Activated CD4-positive, alpha-beta T cell treated with anti-CD3 and anti-CD28 coated beads, Interleukin-2, amount 10 ng/mL, durations not matched to agents 7 days and 5 days (primary cell): ENCODE measurements at regions not wholly inside any gene's neighbourhood (a gene's known extent, or its start where the extent isn't known, plus 50 kb on each side); places are given as distances from the start of the nearest gene placed in this dataset.
"Not testable (repeated sequence)": the region's sequence is repeated elsewhere in the genome, so short reads cannot be mapped to it uniquely, and the experiment has no call there.

Experiments
- CTCF ChIA-PET: fragments of 350-600 bp; sonication (Branson Sonifier 250); formaldehyde crosslinking; loops from one replicate; lab custom pipeline; 2021; ENCODE audit warnings: antibody characterized with exemption; lab: Charles Lee
- POLR2A ChIA-PET: fragments of 350-600 bp; sonication (Branson Sonifier 250); formaldehyde crosslinking; loops from one replicate; lab custom pipeline; 2021; ENCODE audit warnings: antibody characterized with exemption; lab: Charles Lee
- DNase-seq: peaks from one replicate; pipeline ENCODE4 v3.0.0-alpha.2; 2020
- H3K27ac Mint-ChIP-seq: one replicate; pipeline ENCODE4 v1.8.0; 2021; ENCODE audit warnings: mild to moderate bottlenecking, moderate library complexity, mixed read lengths
- H3K27me3 Mint-ChIP-seq: one replicate; pipeline ENCODE4 v1.8.0; 2021; ENCODE audit warnings: mixed read lengths
- H3K36me3 Mint-ChIP-seq: one replicate; pipeline ENCODE4 v1.8.0; 2021; ENCODE audit warnings: low read depth, mixed read lengths
- H3K4me1 Mint-ChIP-seq: one replicate; pipeline ENCODE4 v1.8.0; 2021; ENCODE audit warnings: mixed read lengths
- H3K4me3 Mint-ChIP-seq: one replicate; pipeline ENCODE4 v1.8.0; 2021; ENCODE audit warnings: mild to moderate bottlenecking, moderate library complexity, mixed read lengths
- H3K9me3 Mint-ChIP-seq: one replicate; pipeline ENCODE4 v1.8.0; 2021; ENCODE audit warnings: mixed read lengths

DNA sequence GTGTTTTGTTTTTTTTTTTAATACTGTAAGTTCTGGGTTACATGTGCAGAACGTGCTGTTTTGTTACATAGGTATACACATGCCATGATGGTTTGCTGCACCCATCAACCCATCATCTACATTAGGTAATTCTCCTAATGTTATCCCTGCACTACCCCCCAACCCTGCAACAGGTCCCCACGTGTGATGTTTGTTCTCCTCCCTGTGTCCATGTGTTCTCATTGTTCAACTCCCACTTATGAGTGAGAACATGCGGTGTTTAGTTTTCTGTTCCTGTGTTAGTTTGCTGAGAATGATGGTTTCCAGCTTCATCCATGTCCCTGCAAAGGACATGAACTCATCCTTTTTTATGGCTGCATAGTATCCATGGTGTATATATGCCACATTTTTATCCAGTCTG lies 1005.4 kb downstream of the SOCS6 start:
- CTCF ChIA-PET, H3K4me3 Mint-ChIP-seq, H3K9me3 Mint-ChIP-seq, H3K4me1 Mint-ChIP-seq, H3K27me3 Mint-ChIP-seq, H3K27ac Mint-ChIP-seq, H3K36me3 Mint-ChIP-seq, POLR2A ChIA-PET, DNase-seq: not testable (repeated sequence)

DNA sequence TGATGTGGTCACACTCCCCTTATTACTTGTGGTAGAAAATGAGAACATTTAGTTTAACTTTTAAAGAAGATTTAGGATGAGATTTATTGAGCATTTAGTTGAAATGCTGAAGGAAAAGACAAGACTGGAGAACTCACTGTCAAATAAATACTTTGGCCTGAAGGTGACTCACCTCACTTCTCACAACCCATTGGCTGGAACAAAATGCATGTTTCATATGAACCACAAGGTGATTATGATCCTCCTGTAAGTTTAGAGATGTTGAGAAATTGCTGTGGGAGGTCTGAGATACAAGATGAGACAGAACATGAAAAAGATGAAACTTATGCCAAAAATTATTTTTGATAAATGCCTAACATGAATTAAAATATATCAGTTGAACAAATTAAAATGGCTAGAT lies 1004.5 kb downstream of the SOCS6 start:
- no peaks in the 10 kb centered on the region for H3K9me3 Mint-ChIP-seq
- ChIA-PET CTCF (no interaction called here), POLR2A (no interaction called here)
- H3K27ac Mint-ChIP-seq, result no peak overlapping the region
- no peaks in the 10 kb centered on the region for H3K4me1 Mint-ChIP-seq
- DNase-seq, result no peak
- no peak overlapping the region for H3K4me3 Mint-ChIP-seq
- H3K36me3 Mint-ChIP-seq, result no peaks in the 10 kb centered on the region
- no peaks in the 10 kb centered on the region for H3K27me3 Mint-ChIP-seq

DNA sequence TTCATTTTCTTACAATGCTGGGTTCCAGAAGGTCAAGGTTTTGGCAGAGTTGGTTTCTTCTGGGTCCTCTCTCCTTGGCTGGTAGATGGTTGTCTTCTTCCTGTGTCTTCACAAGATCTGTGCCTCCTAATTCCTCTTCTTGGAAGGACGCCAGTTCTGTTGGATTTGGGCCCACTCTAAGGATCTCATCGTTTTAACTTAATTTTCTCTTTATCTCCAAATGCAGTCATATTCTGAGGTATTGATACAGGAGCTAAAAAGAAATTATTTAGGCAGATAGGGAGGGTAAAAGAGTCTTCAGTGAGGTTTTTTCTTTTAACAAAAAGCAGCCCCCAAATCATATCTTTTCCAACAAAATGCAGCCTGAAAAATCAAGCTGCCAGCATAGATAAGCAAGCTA lies 998.4 kb downstream of the SOCS6 start:
- Mint-ChIP-seq H3K36me3 (no peaks in the 10 kb centered on the region), H3K9me3 (no peaks in the 10 kb centered on the region), H3K27me3 (no peaks in the 10 kb centered on the region), H3K4me3 (no peak overlapping the region), H3K4me1 (no peaks in the 10 kb centered on the region), H3K27ac (no peak overlapping the region)
- POLR2A ChIA-PET, result no interaction called here
- DNase-seq, result no peak
- CTCF ChIA-PET, result no interaction called here

DNA sequence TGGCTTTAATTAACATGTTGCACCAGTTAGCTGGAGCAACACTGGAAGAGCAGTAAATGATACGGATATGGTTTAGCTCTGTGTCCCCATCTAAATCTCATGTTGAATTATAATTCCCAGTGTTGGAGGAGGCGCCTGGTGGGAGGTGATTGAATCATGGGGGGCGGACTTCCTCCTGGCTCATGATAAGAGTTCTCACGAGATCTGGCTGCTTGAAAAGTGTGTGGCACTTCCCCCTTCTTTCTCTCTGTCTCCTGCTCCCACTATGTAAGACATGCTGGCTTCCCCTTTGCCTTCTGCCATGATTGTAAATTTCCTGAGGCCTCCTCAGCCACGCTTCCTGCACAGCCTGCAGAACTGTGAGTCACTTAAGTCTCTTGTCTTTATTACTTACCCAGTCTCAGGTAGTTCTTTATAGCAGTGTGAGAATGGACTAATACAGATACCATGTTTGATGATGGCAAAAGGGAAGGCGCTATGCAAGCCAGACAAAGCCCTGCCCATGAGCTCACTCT lies 963.6 kb downstream of the SOCS6 start:
- no peaks in the 10 kb centered on the region for H3K27me3 Mint-ChIP-seq
- no peak for DNase-seq
- H3K9me3 Mint-ChIP-seq, result no peaks in the 10 kb centered on the region
- ChIA-PET CTCF (interaction anchor here (0.5 kb wide), 1 partner anchor 735 kb away, joined by 3 read pairs; no protein-coding TSS in a partner anchor), POLR2A (no interaction called here)
- H3K4me1 Mint-ChIP-seq, result no peaks in the 10 kb centered on the region
- no peak overlapping the region for H3K4me3 Mint-ChIP-seq
- no peaks in the 10 kb centered on the region for H3K36me3 Mint-ChIP-seq
- H3K27ac Mint-ChIP-seq, result no peak overlapping the region

DNA sequence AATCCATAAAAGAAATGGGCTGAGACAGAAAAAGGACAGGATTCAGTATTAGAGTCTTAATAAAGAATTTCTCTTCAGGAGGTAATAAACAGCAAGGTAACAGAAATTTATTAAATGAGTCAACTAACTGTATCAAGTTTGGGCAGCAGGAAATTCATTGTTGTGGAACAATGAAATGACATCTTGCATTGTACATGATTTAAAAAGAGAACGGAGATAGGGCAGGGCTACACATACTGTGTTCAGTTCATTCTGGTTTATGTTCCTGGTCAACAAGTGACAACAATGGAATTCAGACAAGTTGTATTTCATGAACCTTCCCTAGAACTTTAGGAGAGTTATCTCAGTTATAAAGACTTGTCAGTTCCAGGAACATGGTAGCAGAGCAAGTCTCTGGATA lies 961.3 kb downstream of the SOCS6 start:
- Mint-ChIP-seq H3K4me3 (no peak overlapping the region), H3K36me3 (no peaks in the 10 kb centered on the region), H3K9me3 (no peaks in the 10 kb centered on the region), H3K4me1 (no peaks in the 10 kb centered on the region), H3K27me3 (no peaks in the 10 kb centered on the region), H3K27ac (no peak overlapping the region)
- CTCF ChIA-PET, result no interaction called here
- POLR2A ChIA-PET, result no interaction called here
- DNase-seq, result no peak

DNA sequence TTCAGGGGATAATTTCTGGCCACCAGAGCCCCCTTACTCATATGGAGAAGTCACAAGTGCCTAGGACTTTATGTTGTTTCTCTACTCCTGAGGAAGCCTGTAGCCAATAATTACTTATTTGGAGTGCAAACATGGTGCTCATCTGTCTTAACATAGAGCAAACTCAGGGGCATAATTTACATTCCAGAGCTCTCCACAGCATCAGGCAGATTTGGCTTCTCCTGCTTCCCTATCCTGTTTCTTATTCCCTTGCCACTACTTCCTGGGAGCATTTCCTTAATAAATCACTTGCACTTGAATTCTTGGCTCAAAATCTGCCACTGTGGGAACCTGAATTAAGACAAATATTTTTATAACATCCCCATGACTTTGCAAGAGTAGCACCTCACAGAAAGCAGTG lies 960.9 kb downstream of the SOCS6 start:
- no peaks in the 10 kb centered on the region for H3K4me1 Mint-ChIP-seq
- H3K36me3 Mint-ChIP-seq, result no peaks in the 10 kb centered on the region
- POLR2A ChIA-PET, result no interaction called here
- H3K27me3 Mint-ChIP-seq, result no peaks in the 10 kb centered on the region
- no peak overlapping the region for H3K4me3 Mint-ChIP-seq
- DNase-seq, result no peak
- H3K9me3 Mint-ChIP-seq, result no peaks in the 10 kb centered on the region
- CTCF ChIA-PET, result no interaction called here
- no peak overlapping the region for H3K27ac Mint-ChIP-seq

DNA sequence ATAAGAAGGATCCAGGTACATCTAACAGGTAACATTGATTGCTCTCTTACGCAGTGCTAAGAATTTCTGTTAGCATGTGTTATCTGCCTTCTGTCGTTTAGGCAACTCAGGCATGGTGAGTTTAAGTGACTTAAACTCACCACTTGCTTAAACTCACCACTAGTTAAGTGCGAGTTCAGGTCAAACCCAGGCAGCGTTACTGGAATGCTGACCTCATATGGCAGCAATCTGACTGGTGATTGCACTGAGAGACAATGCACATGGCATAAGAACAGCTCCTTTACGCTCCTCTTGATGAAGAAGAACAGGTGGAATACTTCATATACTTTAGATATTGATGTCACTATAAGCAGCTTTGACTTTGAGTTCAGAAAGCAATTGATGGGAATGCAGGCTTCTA lies 954.1 kb downstream of the SOCS6 start:
- CTCF ChIA-PET, result no interaction called here
- H3K4me1 Mint-ChIP-seq, result no peaks in the 10 kb centered on the region

DNA sequence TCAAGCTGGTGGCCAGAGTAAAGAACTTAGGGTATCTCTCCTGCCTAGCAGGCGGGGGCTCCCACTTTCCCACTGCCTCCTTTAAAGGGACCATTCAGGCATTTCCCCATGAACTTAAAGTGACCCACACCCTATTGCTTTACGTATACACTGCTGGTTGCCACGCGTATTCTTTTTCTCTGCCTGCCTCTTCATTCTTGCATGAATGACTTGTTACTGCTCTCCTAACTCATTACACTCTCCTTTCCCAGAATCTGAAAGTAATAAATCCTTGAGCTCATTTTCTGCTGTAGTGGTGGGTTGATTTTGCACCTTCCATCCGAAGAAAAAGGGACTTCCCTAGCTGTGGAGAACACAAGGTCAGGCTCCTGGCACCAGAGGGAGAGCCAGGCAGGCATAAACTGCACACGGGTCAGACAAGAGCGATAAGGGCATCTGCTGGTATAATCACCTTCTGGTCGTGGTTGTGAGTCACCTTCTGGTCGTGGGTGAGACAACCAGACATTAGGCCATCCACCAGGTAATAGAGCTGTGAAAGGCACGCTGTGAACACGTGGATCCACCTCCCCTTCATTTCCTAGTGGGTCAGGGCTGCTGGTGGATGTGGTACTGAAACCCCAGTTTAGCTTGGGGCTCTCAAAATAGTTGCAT lies 950.3 kb downstream of the SOCS6 start:
- ChIA-PET CTCF (no interaction called here), POLR2A (no interaction called here)
- H3K27me3 Mint-ChIP-seq, result no peaks in the 10 kb centered on the region
- no peaks in the 10 kb centered on the region for H3K4me1 Mint-ChIP-seq
- H3K36me3 Mint-ChIP-seq, result no peaks in the 10 kb centered on the region
- no peak for DNase-seq
- no peak overlapping the region for H3K27ac Mint-ChIP-seq
- no peak overlapping the region for H3K4me3 Mint-ChIP-seq
- H3K9me3 Mint-ChIP-seq, result no peaks in the 10 kb centered on the region

More for the DNA sequence above, 954.1 kb downstream of the SOCS6 start:
- H3K27me3 Mint-ChIP-seq, result no peaks in the 10 kb centered on the region
- no peaks in the 10 kb centered on the region for H3K9me3 Mint-ChIP-seq
- H3K36me3 Mint-ChIP-seq, result no peaks in the 10 kb centered on the region
- H3K4me3 Mint-ChIP-seq, result no peak overlapping the region
- no peak for DNase-seq
- POLR2A ChIA-PET, result no interaction called here
- no peak overlapping the region for H3K27ac Mint-ChIP-seq

DNA sequence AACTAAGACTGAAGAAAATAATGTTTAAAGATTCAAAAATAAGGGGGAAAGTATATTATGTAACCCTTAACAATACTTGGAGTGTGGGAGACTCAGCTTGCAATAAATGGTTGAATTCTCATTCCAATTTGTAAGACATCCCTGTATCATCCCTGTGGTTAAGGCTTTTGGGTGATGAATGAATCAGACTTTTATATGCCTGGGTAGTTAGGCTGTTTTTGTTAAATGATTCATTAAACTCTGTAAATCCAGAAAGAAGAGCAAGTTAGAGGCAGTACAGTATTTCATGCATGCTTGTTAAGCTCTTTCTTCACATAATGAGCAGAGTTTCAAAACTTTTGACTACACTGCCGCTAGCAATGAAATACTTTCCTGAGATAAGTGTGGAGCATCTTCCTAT lies 948.8 kb downstream of the SOCS6 start:
- H3K9me3 Mint-ChIP-seq, result no peaks in the 10 kb centered on the region
- H3K27me3 Mint-ChIP-seq, result no peaks in the 10 kb centered on the region
- no peaks in the 10 kb centered on the region for H3K4me1 Mint-ChIP-seq
- POLR2A ChIA-PET, result no interaction called here
- CTCF ChIA-PET, result no interaction called here
- no peak for DNase-seq
- H3K27ac Mint-ChIP-seq, result no peak overlapping the region
- H3K36me3 Mint-ChIP-seq, result no peaks in the 10 kb centered on the region
- H3K4me3 Mint-ChIP-seq, result no peak overlapping the region

DNA sequence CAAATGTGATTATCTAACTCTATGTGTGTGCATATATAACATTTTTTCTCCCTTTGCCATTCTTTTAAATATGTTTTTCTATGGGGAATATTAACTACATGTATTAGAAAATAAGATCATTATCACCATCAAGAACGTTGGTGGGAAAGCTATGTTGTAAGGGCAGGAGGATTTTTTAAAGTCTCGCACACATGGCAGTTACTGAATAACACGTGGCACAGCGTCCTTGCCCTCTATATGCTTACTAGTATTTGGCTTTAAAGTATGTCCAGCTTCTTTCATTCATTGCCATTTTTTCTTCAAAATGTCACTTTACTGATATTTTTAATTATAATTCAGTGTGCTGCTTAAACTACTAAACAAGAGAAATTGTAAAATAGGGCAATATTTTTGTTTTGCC lies 944.3 kb downstream of the SOCS6 start:
- Mint-ChIP-seq H3K27me3 (no peaks in the 10 kb centered on the region), H3K4me3 (no peak overlapping the region), H3K9me3 (no peaks in the 10 kb centered on the region), H3K36me3 (no peaks in the 10 kb centered on the region), H3K27ac (no peak overlapping the region), H3K4me1 (no peaks in the 10 kb centered on the region)
- ChIA-PET CTCF (no interaction called here), POLR2A (no interaction called here)
- DNase-seq, result no peak

DNA sequence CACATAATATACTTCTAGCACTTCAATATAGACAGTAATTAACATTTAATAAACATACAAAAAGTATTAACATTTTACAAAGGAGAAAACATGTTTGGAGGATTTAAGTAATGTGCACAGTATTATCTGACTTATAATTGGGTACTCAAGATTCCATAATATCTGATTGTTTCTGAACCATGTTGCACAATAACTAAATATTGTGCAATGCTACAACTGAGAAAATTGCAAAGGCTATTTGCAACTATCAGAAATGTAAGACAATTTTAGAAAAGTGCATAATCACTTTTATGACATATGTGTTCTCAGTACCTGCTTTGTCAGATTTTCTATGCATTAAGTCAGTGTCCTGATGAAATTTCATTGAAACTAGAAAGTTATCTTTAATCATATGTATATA lies 934.6 kb downstream of the SOCS6 start:
- CTCF ChIA-PET, result no interaction called here
- no peaks in the 10 kb centered on the region for H3K9me3 Mint-ChIP-seq
- H3K27ac Mint-ChIP-seq, result no peak overlapping the region
- no peaks in the 10 kb centered on the region for H3K4me1 Mint-ChIP-seq
- POLR2A ChIA-PET, result no interaction called here
- H3K4me3 Mint-ChIP-seq, result no peak overlapping the region
- no peak for DNase-seq
- no peaks in the 10 kb centered on the region for H3K27me3 Mint-ChIP-seq
- no peaks in the 10 kb centered on the region for H3K36me3 Mint-ChIP-seq

DNA sequence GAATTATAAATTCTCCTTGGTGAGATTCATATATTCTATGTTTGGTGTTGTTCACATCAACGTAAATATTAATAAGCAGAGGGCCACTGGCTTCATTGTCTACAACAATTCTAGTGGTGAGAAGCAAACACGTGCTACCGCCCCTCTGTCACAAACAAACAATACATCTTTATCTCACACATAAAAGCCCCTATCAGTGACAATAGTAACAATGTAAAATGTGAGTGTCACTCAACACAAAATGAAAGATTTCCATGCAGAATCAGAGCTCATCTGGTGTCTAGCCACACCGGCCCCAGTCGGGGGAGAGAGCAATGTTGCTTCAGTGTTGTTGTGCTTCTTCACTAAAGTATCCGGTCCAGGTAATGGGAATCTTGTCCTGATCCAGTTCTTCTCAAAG lies 932.6 kb downstream of the SOCS6 start:
- POLR2A ChIA-PET, result no interaction called here
- Mint-ChIP-seq H3K4me1 (no peaks in the 10 kb centered on the region), H3K36me3 (no peaks in the 10 kb centered on the region), H3K27me3 (no peaks in the 10 kb centered on the region), H3K27ac (no peak overlapping the region), H3K4me3 (no peak overlapping the region), H3K9me3 (no peaks in the 10 kb centered on the region)
- CTCF ChIA-PET, result no interaction called here
- no peak for DNase-seq

DNA sequence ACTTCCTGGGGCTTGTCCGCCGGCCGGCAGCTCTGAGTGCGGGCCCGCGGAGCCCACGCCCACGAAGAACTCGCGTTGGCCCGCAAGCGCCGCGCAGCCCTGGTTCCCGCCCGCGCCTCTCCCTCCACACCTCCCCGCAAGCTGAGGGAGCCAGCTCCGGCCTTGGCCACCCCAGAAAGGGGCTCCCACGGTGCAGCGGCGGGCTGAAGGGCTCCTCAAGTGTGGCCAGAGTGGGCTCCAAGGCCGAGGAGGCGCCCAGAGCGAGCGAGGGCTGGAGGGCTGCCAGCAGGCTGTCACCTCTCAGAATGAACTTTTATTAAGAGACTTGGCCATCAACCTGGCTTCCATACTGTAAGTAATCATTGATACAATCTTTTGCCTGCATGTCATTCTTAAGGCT lies 923.9 kb downstream of the SOCS6 start:
- H3K4me3 Mint-ChIP-seq, H3K27ac Mint-ChIP-seq, DNase-seq, CTCF ChIA-PET, H3K9me3 Mint-ChIP-seq, POLR2A ChIA-PET, H3K36me3 Mint-ChIP-seq, H3K4me1 Mint-ChIP-seq, H3K27me3 Mint-ChIP-seq: not testable (repeated sequence)

DNA sequence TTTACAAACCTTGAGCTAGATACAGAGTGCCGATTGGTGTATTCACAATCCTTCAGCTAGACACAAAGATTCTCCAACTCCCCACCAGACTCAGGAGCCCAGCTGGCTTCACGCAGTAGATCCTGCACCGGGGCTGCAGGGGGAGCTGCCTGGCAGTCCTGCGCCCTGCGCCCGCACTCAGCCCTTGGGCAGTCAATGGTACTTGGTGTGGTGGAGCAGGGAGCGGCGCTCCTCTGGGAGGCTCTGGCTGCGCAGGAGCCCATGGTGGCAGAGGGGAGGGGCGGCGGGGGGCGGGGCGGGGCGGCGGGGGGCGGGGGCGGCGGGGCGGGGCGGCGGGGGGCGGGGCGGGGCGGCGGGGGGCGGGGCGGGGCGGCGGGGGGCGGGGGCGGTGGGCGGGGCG lies 923.4 kb downstream of the SOCS6 start:
- H3K36me3 Mint-ChIP-seq, result no peaks in the 10 kb centered on the region
- no peak overlapping the region for H3K27ac Mint-ChIP-seq
- POLR2A ChIA-PET, result no interaction called here
- H3K9me3 Mint-ChIP-seq, result no peaks in the 10 kb centered on the region
- no peak for DNase-seq
- no peaks in the 10 kb centered on the region for H3K27me3 Mint-ChIP-seq
- CTCF ChIA-PET, result no interaction called here
- no peak overlapping the region for H3K4me3 Mint-ChIP-seq
- no peaks in the 10 kb centered on the region for H3K4me1 Mint-ChIP-seq
